GM18505 (cell line): ENCODE measurements at regions not wholly inside any gene's neighbourhood (a gene's known extent, or its start where the extent isn't known, plus 50 kb on each side); places are given as distances from the start of the nearest gene placed in this dataset.
A peak's percentile ranks its signal among the peaks of the same experiment; 100 is the strongest.

Experiments
- ATAC-seq: cut with Tn5 transposase; IDR thresholded peaks from one replicate; pipeline ENCODE4 v1.9.1; 2021; ENCODE audit not compliant: unreplicated experiment
- POLR2A ChIP-seq: IDR thresholded peaks from 4 replicates; pipeline ENCODE4 v1.6.1; 2011; ENCODE audit warnings: borderline replicate concordance; ENCODE audit not compliant: insufficient read depth, insufficient read length; ENCODE audit errors: extremely low read depth

- no peak for TF ChIP-seq POLR2A
- no peak for ATAC-seq
These were observed 157.0 kb upstream of the SGK1 start for GRCh38 chr6:134474955-134475354.

- ATAC-seq: no peak
- TF ChIP-seq POLR2A: no peak
These were observed 154.7 kb upstream of the SGK1 start for GRCh38 chr6:134472661-134473060.

GRCh38 chr6:134472046-134472445 lies 154.1 kb upstream of the SGK1 start:
- no peak for TF ChIP-seq POLR2A
- ATAC-seq: no peak

GRCh38 chr6:134470457-134470975 lies 152.6 kb upstream of the SGK1 start:
- no peak for ATAC-seq
- no peak for TF ChIP-seq POLR2A

GRCh38 chr6:134469702-134470456 lies 152.0 kb upstream of the SGK1 start:
- no peak for TF ChIP-seq POLR2A

GRCh38 chr6:134468633-134469032 lies 150.7 kb upstream of the SGK1 start:
- ATAC-seq: no peak
- no peak for TF ChIP-seq POLR2A

More at GRCh38 chr6:134469702-134470456, 152.0 kb upstream of the SGK1 start:
- no peak for ATAC-seq

- no peak for ATAC-seq
- no peak for TF ChIP-seq POLR2A
These were observed 149.7 kb upstream of the SGK1 start for GRCh38 chr6:134467620-134468019.

GRCh38 chr6:134466771-134467525 lies 149.0 kb upstream of the SGK1 start:
- TF ChIP-seq POLR2A: no peak
- ATAC-seq: no peak

GRCh38 chr6:134464690-134465411 lies 146.9 kb upstream of the SGK1 start:
- ATAC-seq: peak; percentile 77
- TF ChIP-seq POLR2A: no peak

- ATAC-seq: no peak
- TF ChIP-seq POLR2A: no peak
These were observed 141.1 kb upstream of the SGK1 start for GRCh38 chr6:134458857-134459657.

GRCh38 chr6:134457941-134458340 lies 140.0 kb upstream of the SGK1 start:
- ATAC-seq: no peak
- no peak for TF ChIP-seq POLR2A

GRCh38 chr6:134456226-134456625 lies 138.3 kb upstream of the SGK1 start:
- ATAC-seq: no peak
- TF ChIP-seq POLR2A: no peak
